IMR-90 (cell line): ENCODE measurements at regions not wholly inside any gene's neighbourhood (a gene's known extent, or its start where the extent isn't known, plus 50 kb on each side); places are given as distances from the start of the nearest gene placed in this dataset.

ENCODE experiments used
- ATAC-seq: fragments of 200-7000 bp; cut with Tn5 transposase; 2 replicates; pipeline ENCODE4 v1.9.1; 2020; ENCODE audit warnings: low read depth, mild to moderate bottlenecking, moderate library complexity
- BruUV-seq: library from RNA; stranded (reverse); fragments of 400-500 nt; replicated peaks from 2 replicates; lab custom pipeline; 2021; lab: Mats Ljungman, UMichigan
- CTCF ChIA-PET: fragments of 300-600 bp; formaldehyde crosslinking; extraction: SDS; loops from one replicate; lab custom pipeline; 2021; ENCODE audit warnings: antibody characterized with exemption; lab: Yijun Ruan, JAX
- POLR2A ChIA-PET: fragments of 300-600 bp; sonication (Branson Sonifier 250); formaldehyde crosslinking; loops from one replicate; lab custom pipeline; 2022; ENCODE audit warnings: antibody characterized with exemption; ENCODE audit not compliant: unreplicated experiment; lab: Charles Lee
- DNase-seq: peaks from one replicate; pipeline ENCODE4 v3.0.0; 2013
- H2AFZ ChIP-seq: replicated peaks from 2 replicates; pipeline ENCODE3; 2013; ENCODE audit warnings: low read length, mild to moderate bottlenecking; ENCODE audit not compliant: poor library complexity
- H2AK5ac ChIP-seq: 2 replicates; pipeline ENCODE4 v1.6.1; 2013; ENCODE audit warnings: low read depth, low read length, inconsistent platforms
- H2AK9ac ChIP-seq: replicated peaks from 2 replicates; pipeline ENCODE3; 2013; ENCODE audit warnings: mild to moderate bottlenecking, low read depth, low read length, moderate library complexity; ENCODE audit not compliant: poor library complexity
- H2BK120ac ChIP-seq: 2 replicates; pipeline ENCODE4 v1.6.1; 2013; ENCODE audit warnings: low read depth, low read length, inconsistent platforms
- H2BK15ac ChIP-seq: 3 replicates; pipeline ENCODE4 v1.6.1; 2013; ENCODE audit warnings: low read depth, low read length, inconsistent platforms
- H2BK20ac ChIP-seq: 2 replicates; pipeline ENCODE4 v1.6.1; 2013; ENCODE audit warnings: low read depth, mild to moderate bottlenecking, inconsistent platforms, low read length, moderate library complexity
- H2BK5ac ChIP-seq: 2 replicates; pipeline ENCODE4 v1.6.1; 2013; ENCODE audit warnings: mild to moderate bottlenecking, low read depth, low read length, inconsistent platforms; ENCODE audit not compliant: poor library complexity, severe bottlenecking
- H3K14ac ChIP-seq: replicated peaks from 2 replicates; pipeline ENCODE4 v1.6.1; 2013; ENCODE audit warnings: low read depth, low read length, inconsistent platforms
- H3K18ac ChIP-seq: 2 replicates; pipeline ENCODE4 v1.6.1; 2013; ENCODE audit warnings: low read depth, low read length, control low read depth
- H3K23ac ChIP-seq: 2 replicates; pipeline ENCODE4 v1.6.1; 2013; ENCODE audit warnings: low read depth, low read length, inconsistent platforms
- H3K27ac ChIP-seq: 2 replicates; pipeline ENCODE4 v1.5.1; 2013; ENCODE audit warnings: mild to moderate bottlenecking, control low read depth, low read length; ENCODE audit not compliant: insufficient read depth
- H3K27me3 ChIP-seq: 2 replicates; pipeline ENCODE4 v1.6.1; 2013; ENCODE audit warnings: low read length; ENCODE audit not compliant: control insufficient read depth, insufficient read depth
- H3K36me3 ChIP-seq: 2 replicates; pipeline ENCODE4 v1.6.1; 2013; ENCODE audit warnings: low read length, mixed read lengths; ENCODE audit not compliant: control insufficient read depth, insufficient read depth
- H3K4ac ChIP-seq: 2 replicates; pipeline ENCODE4 v1.6.1; 2013; ENCODE audit warnings: low read depth, low read length, inconsistent platforms
- H3K4me1 ChIP-seq: 2 replicates; pipeline ENCODE4 v1.6.1; 2013; ENCODE audit warnings: low read length, mixed read lengths; ENCODE audit not compliant: control insufficient read depth, insufficient read depth
- H3K4me2 ChIP-seq: 2 replicates; pipeline ENCODE4 v1.6.1; 2013; ENCODE audit warnings: low read depth, mild to moderate bottlenecking, control low read depth, low read length, moderate library complexity
- H3K4me3 ChIP-seq: 2 replicates; pipeline ENCODE4 v1.5.1; 2013; ENCODE audit warnings: low read depth, mild to moderate bottlenecking, control low read depth, low read length, moderate library complexity; ENCODE audit not compliant: insufficient read depth
- H3K56ac ChIP-seq: 2 replicates; pipeline ENCODE4 v1.6.1; 2013; ENCODE audit warnings: low read length, inconsistent platforms; ENCODE audit not compliant: insufficient read depth; ENCODE audit errors: extremely low read depth
- H3K79me1 ChIP-seq, 2 experiments: 2 replicates each; pipeline ENCODE4 v1.6.1; 2013; ENCODE audit warnings: low read length in 2 of 2, inconsistent platforms in 1 of 2, low read depth in 1 of 2
- H3K9ac ChIP-seq: 2 replicates; pipeline ENCODE4 v1.6.1; 2013; ENCODE audit warnings: low read depth, low read length, control low read depth
- H3K9me1 ChIP-seq: 2 replicates; pipeline ENCODE4 v1.6.1; 2013; ENCODE audit warnings: low read length, inconsistent platforms; ENCODE audit not compliant: insufficient read depth
- H3K9me3 ChIP-seq: 2 replicates; pipeline ENCODE4 v1.6.1; 2013; ENCODE audit warnings: low read length; ENCODE audit not compliant: control insufficient read depth, insufficient read depth
- H4K20me1 ChIP-seq: 2 replicates; pipeline ENCODE4 v1.6.1; 2013; ENCODE audit warnings: low read length, inconsistent platforms; ENCODE audit not compliant: insufficient read depth
- H4K5ac ChIP-seq: 2 replicates; pipeline ENCODE4 v1.6.1; 2013; ENCODE audit warnings: mild to moderate bottlenecking, low read depth, low read length, control low read depth
- H4K8ac ChIP-seq, 2 experiments: 2 replicates each; pipeline ENCODE4 v1.6.1; 2013; ENCODE audit warnings: low read depth in 2 of 2, low read length in 2 of 2, control low read depth in 1 of 2, inconsistent platforms in 1 of 2
- H4K91ac ChIP-seq: 2 replicates; pipeline ENCODE4 v1.6.1; 2013; ENCODE audit warnings: low read depth, low read length, inconsistent platforms; ENCODE audit not compliant: insufficient read depth
- CEBPB ChIP-seq: IDR thresholded peaks from 2 replicates; pipeline ENCODE4 v1.6.1; 2012; ENCODE audit warnings: low read depth, low read length, improper control_type of control experiment
- CHD1 ChIP-seq: IDR thresholded peaks from 2 replicates; pipeline ENCODE4 v1.6.1; 2012; ENCODE audit warnings: low read depth, low read length, improper control_type of control experiment
- CTCF ChIP-seq: conservative IDR thresholded peaks from 2 replicates; pipeline ENCODE4 v1.5.1; 2012; ENCODE audit warnings: mild to moderate bottlenecking, low read depth, low read length, improper control_type of control experiment
- ELK1 ChIP-seq: fragments of 150-350 bp; IDR thresholded peaks from 2 replicates; pipeline ENCODE4 v1.6.1; 2016; ENCODE audit warnings: low read depth, mild to moderate bottlenecking, low read length, moderate library complexity, borderline replicate concordance
- FOS ChIP-seq: fragments of 150-350 bp; IDR thresholded peaks from 2 replicates; pipeline ENCODE4 v1.6.1; 2016; ENCODE audit warnings: low read depth, low read length
- MAFK ChIP-seq: IDR thresholded peaks from 2 replicates; pipeline ENCODE4 v1.6.1; 2012; ENCODE audit warnings: low read depth, low read length, improper control_type of control experiment
- MAZ ChIP-seq: IDR thresholded peaks from 2 replicates; pipeline ENCODE4 v1.6.1; 2012; ENCODE audit warnings: low read depth, mild to moderate bottlenecking, low read length, improper control_type of control experiment, moderate library complexity, borderline replicate concordance
- MXI1 ChIP-seq: IDR thresholded peaks from 2 replicates; pipeline ENCODE4 v1.6.1; 2012; ENCODE audit warnings: low read depth, mild to moderate bottlenecking, low read length, moderate library complexity, borderline replicate concordance
- NFE2L2 ChIP-seq: fragments of 150-350 bp; IDR thresholded peaks from 2 replicates; pipeline ENCODE4 v1.6.1; 2016; ENCODE audit warnings: low read depth, mild to moderate bottlenecking, low read length
- RFX5 ChIP-seq: IDR thresholded peaks from 2 replicates; pipeline ENCODE4 v1.8.0; 2012; ENCODE audit warnings: low read depth, mild to moderate bottlenecking, low read length, moderate library complexity
- SMC3 ChIP-seq: fragments of 150-350 bp; IDR thresholded peaks from 2 replicates; pipeline ENCODE4 v1.6.1; 2016; ENCODE audit warnings: low read depth, mild to moderate bottlenecking, antibody characterized with exemption, low read length, moderate library complexity
- WGBS, 2 experiments: methylation state at CpG; one replicate each; pipeline versions ENCODE4 v1.1.5 to v1.1.7; 2013; ENCODE audit warnings: missing lambda C conversion rate in 2 of 2; ENCODE audit not compliant: insufficient read length in 1 of 2; ENCODE audit errors: extremely low coverage in 2 of 2; 5-methylcytosine and 5-hydroxymethylcytosine counted together
- dilution Hi-C: fragments of 300-500 bp; cut with HindIII; formaldehyde crosslinking; loops from one replicate; pipeline ENCODE4 v1.14.3; 2018; ENCODE audit warnings: low sequenced_read_pairs; ENCODE audit not compliant: unreplicated experiment
- in situ Hi-C: fragments of 300-500 bp; cut with MboI; formaldehyde crosslinking; loops from 3 replicates; pipeline ENCODE4 v1.14.3; 2019; ENCODE audit warnings: low sequenced_read_pairs, inconsistent platforms, mixed read lengths
- intact Hi-C: fragments of 100-400 bp; cut with micrococcal nuclease; formaldehyde crosslinking; loops from 2 replicates; pipeline ENCODE4 v1.10.0; 2022
- TF ChIP-seq, protein P1 (sequence below): fragments of 150-350 bp; IDR thresholded peaks from 2 replicates; pipeline ENCODE4 v1.6.1; 2017; ENCODE audit warnings: mild to moderate bottlenecking, antibody characterized with exemption, low read length, low read depth

- Histone ChIP-seq H3K4me2 (no peak overlapping the region), H3K9me1 (no peaks in the 10 kb centered on the region), H3K79me1 (no peaks in the 10 kb centered on the region), H3K4me3 (no peak overlapping the region), H3K9me3 (no peaks in the 10 kb centered on the region), H3K4me1 (no peaks in the 10 kb centered on the region), H4K20me1 (no peaks in the 10 kb centered on the region), H4K91ac (no peak overlapping the region), H3K14ac (no peak overlapping the region), H2BK5ac (no peak overlapping the region), H2BK20ac (no peak overlapping the region), H2BK15ac (no peak overlapping the region), H3K27me3 (no peaks in the 10 kb centered on the region), H3K27ac (no peak overlapping the region), H3K56ac (no peak overlapping the region), H2BK120ac (no peak overlapping the region), H4K8ac (no peak overlapping the region), H3K18ac (no peak overlapping the region), H3K36me3 (no peaks in the 10 kb centered on the region), H3K23ac (no peak overlapping the region), H3K4ac (no peak overlapping the region), H2AK9ac (no peak overlapping the region), H3K9ac (no peak overlapping the region), H2AK5ac (no peak overlapping the region), H2AFZ (no peak overlapping the region), H4K5ac (no peak overlapping the region)
- no peak for DNase-seq
- TF ChIP-seq CHD1 = no peak
- TF ChIP-seq, protein P1, sequence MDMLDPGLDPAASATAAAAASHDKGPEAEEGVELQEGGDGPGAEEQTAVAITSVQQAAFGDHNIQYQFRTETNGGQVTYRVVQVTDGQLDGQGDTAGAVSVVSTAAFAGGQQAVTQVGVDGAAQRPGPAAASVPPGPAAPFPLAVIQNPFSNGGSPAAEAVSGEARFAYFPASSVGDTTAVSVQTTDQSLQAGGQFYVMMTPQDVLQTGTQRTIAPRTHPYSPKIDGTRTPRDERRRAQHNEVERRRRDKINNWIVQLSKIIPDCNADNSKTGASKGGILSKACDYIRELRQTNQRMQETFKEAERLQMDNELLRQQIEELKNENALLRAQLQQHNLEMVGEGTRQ = no peak
- no peak for TF ChIP-seq CTCF
- TF ChIP-seq NFE2L2 = no peak
- no peak for TF ChIP-seq RFX5
- no peak for TF ChIP-seq FOS
- TF ChIP-seq MAFK = no peak
- no peak for TF ChIP-seq MXI1
- no peak for TF ChIP-seq SMC3
- no peak for TF ChIP-seq MAZ
- no peak for TF ChIP-seq ELK1
- no peak for TF ChIP-seq CEBPB
- BruUV-seq = no TSS peak
- no peak for ATAC-seq
- POLR2A ChIA-PET = no interaction called here
- no CpG with 5 or more reads among the region's 2 CpGs for WGBS, 2 experiments
- in situ Hi-C loops = no loop called here
- CTCF ChIA-PET = no interaction called here
- intact Hi-C loops = no loop called here
- dilution Hi-C loops = no loop called here
Measured at GRCh38 chr2:228644199-228644598, 462.7 kb upstream of the SPHKAP start.
